ENCODE measurements at regions not wholly inside any gene's neighbourhood (a gene's known extent, or its start where the extent isn't known, plus 50 kb on each side); places are given as distances from the start of the nearest gene placed in this dataset.

DNA sequence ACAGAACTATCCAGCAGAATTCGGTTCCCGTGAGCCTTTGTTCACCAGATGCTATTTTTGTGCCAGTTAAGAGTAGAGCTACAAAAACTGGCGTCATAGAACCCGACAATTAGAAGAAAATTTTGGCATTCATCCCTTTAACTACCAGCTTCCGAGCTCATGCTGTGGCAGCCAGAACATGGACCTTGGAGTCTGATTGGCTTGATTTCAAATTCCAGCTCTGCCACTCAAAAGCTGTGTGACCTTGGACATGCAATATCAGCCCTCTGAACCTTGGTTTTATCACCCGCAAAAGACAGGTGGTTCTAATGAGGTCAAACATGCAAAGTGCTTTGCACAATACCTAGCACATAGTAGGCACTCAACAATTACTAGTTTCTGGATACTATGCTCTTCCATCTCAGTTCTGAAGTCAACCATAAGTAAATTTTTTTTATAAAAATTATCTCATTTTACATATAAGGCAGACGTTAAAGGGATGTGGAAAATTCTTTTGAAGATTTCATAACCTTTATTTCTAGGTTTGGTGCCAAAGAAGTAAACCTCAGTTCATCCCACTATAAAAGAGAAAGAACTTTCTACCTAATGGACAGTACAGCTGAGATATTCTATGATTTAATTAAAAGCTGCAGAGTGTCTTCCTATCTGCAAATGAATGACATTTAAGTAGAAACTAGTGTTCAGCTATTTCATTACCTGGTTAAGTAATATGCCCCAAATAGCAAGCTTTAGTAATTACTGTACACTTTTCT lies 331.5 kb downstream of the HAPSTR1 start:
- no peak for TF ChIP-seq POLR2A (IDR thresholded peaks at IDR 0.05; ENCODE audit: low read depth, low read length)
- TF ChIP-seq POLR2AphosphoS5 (IDR thresholded peaks at IDR 0.05; ENCODE audit: insufficient read depth, low read depth, low read length), result no peak
- TF ChIP-seq, protein P1, sequence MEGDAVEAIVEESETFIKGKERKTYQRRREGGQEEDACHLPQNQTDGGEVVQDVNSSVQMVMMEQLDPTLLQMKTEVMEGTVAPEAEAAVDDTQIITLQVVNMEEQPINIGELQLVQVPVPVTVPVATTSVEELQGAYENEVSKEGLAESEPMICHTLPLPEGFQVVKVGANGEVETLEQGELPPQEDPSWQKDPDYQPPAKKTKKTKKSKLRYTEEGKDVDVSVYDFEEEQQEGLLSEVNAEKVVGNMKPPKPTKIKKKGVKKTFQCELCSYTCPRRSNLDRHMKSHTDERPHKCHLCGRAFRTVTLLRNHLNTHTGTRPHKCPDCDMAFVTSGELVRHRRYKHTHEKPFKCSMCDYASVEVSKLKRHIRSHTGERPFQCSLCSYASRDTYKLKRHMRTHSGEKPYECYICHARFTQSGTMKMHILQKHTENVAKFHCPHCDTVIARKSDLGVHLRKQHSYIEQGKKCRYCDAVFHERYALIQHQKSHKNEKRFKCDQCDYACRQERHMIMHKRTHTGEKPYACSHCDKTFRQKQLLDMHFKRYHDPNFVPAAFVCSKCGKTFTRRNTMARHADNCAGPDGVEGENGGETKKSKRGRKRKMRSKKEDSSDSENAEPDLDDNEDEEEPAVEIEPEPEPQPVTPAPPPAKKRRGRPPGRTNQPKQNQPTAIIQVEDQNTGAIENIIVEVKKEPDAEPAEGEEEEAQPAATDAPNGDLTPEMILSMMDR (IDR thresholded peaks at IDR 0.05; ENCODE audit: extremely low read depth in 1 of 2, insufficient read depth in 1 of 2, low read depth in 1 of 2, low read length in 2 of 2), result no peak
- no peak for TF ChIP-seq EZH2 (IDR thresholded peaks at IDR 0.05; ENCODE audit: borderline replicate concordance, low read depth, low read length, severe bottlenecking)
- TF ChIP-seq JUN (IDR thresholded peaks at IDR 0.05; ENCODE audit: borderline replicate concordance, insufficient read depth, insufficient read length, low read depth), result no peak
- TF ChIP-seq, protein P2, sequence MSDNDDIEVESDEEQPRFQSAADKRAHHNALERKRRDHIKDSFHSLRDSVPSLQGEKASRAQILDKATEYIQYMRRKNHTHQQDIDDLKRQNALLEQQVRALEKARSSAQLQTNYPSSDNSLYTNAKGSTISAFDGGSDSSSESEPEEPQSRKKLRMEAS (IDR thresholded peaks at IDR 0.05; ENCODE audit: insufficient read depth, insufficient read length), result no peak
- TF ChIP-seq MYC (IDR thresholded peaks at IDR 0.05; ENCODE audit: low read depth, low read length), result no peak
- no peak for TF ChIP-seq GATA2 (IDR thresholded peaks at IDR 0.05; ENCODE audit: insufficient read depth, insufficient read length, low read depth, low read length)
- TF ChIP-seq FOS (IDR thresholded peaks at IDR 0.05; ENCODE audit: borderline replicate concordance, insufficient read depth, low read length), result no peak
